ENCODE measurements at regions not wholly inside any gene's neighbourhood (a gene's known extent, or its start where the extent isn't known, plus 50 kb on each side); places are given as distances from the start of the nearest gene placed in this dataset.
A peak's percentile ranks its signal among the peaks of the same experiment; 100 is the strongest.
"Not testable (repeated sequence)": the region's sequence is repeated elsewhere in the genome, so short reads cannot be mapped to it uniquely, and the experiment has no call there.

- no peak for DNase-seq
Measured at GRCh38 chr1:112817555-112818373, 102.6 kb upstream of the PPM1J start.

- no peak for DNase-seq
Measured at GRCh38 chr1:112815376-112815775, 100.2 kb upstream of the PPM1J start.

GRCh38 chr1:112814645-112815044 lies 99.5 kb upstream of the PPM1J start:
- not testable (repeated sequence) for DNase-seq

GRCh38 chr1:112808861-112809684 lies 93.9 kb upstream of the PPM1J start:
- DNase-seq = peak; percentile 84

GRCh38 chr1:112807999-112808398 lies 92.9 kb upstream of the PPM1J start:
- DNase-seq = no peak

GRCh38 chr1:112807117-112807516 lies 92.0 kb upstream of the PPM1J start:
- DNase-seq = no peak

- DNase-seq = no peak
Measured at GRCh38 chr1:112806090-112806642, 91.0 kb upstream of the PPM1J start.

GRCh38 chr1:112805155-112805853 lies 90.2 kb upstream of the PPM1J start:
- DNase-seq = no peak

GRCh38 chr1:112803906-112804762 lies 89.0 kb upstream of the PPM1J start:
- DNase-seq = peak; percentile 68

- DNase-seq = no peak
Measured at GRCh38 chr1:112800289-112800688, 85.2 kb upstream of the PPM1J start.

GRCh38 chr1:112798292-112798691 lies 83.2 kb upstream of the PPM1J start:
- no peak for DNase-seq

GRCh38 chr1:112797224-112797623 lies 82.1 kb upstream of the PPM1J start:
- no peak for DNase-seq

- DNase-seq = no peak
Measured at GRCh38 chr1:112794654-112795239, 79.6 kb upstream of the PPM1J start.

GRCh38 chr1:112793631-112794565 lies 78.8 kb upstream of the PPM1J start:
- DNase-seq = no peak

- DNase-seq = no peak
Measured at GRCh38 chr1:112791723-112792104, 76.6 kb upstream of the PPM1J start.

GRCh38 chr1:112790920-112791722 lies 76.0 kb upstream of the PPM1J start:
- no peak for DNase-seq

- no peak for DNase-seq
Measured at GRCh38 chr1:112788561-112788960, 73.4 kb upstream of the PPM1J start.

- no peak for DNase-seq
Measured at GRCh38 chr1:112788054-112788453, 72.9 kb upstream of the PPM1J start.

GRCh38 chr1:112783059-112783458 lies 67.9 kb upstream of the PPM1J start:
- DNase-seq = no peak
